OCI-LY1 (cell line): ENCODE measurements at regions not wholly inside any gene's neighbourhood (a gene's known extent, or its start where the extent isn't known, plus 50 kb on each side); places are given as distances from the start of the nearest gene placed in this dataset.

Source experiments
- H2AFZ ChIP-seq: fragments of 200-600 bp; sonication (generic), shearing (Covaris generic); 2 replicates; pipeline ENCODE4 v1.6.0; 2014; ENCODE audit warnings: antibody characterized with exemption, mild to moderate bottlenecking, low read length
- H3F3A ChIP-seq: fragments of 200-600 bp; sonication (generic), shearing (Covaris generic); 2 replicates; pipeline ENCODE4 v1.6.0; 2014; ENCODE audit warnings: mild to moderate bottlenecking, antibody characterized with exemption, low read length, moderate library complexity; ENCODE audit not compliant: insufficient read depth
- H3K27ac ChIP-seq: fragments of 200-600 bp; sonication (generic); 2 replicates; pipeline ENCODE4 v1.5.1; 2014; ENCODE audit warnings: low read length, mixed run types, mild to moderate bottlenecking, low read depth; ENCODE audit not compliant: poor library complexity, severe bottlenecking
- H3K27me3 ChIP-seq: fragments of 200-600 bp; sonication (generic); 2 replicates; pipeline ENCODE4 v1.6.0; 2014; ENCODE audit warnings: antibody characterized with exemption, mild to moderate bottlenecking, low read length, moderate library complexity; ENCODE audit not compliant: insufficient read depth
- H3K36me3 ChIP-seq: fragments of 200-600 bp; sonication (generic); 2 replicates; pipeline ENCODE4 v1.6.1; 2014; ENCODE audit warnings: mild to moderate bottlenecking, antibody characterized with exemption, low read length, moderate library complexity, mixed read lengths; ENCODE audit not compliant: insufficient read depth
- H3K4me1 ChIP-seq: fragments of 200-600 bp; sonication (generic); 2 replicates; pipeline ENCODE4 v1.5.1; 2014; ENCODE audit warnings: mild to moderate bottlenecking, low read length, moderate library complexity; ENCODE audit not compliant: insufficient read depth, severe bottlenecking
- H3K4me2 ChIP-seq: fragments of 200-600 bp; sonication (generic), shearing (Covaris generic); 2 replicates; pipeline ENCODE4 v1.6.1; 2014; ENCODE audit warnings: low read length
- H3K4me3 ChIP-seq: fragments of 200-600 bp; sonication (generic); 2 replicates; pipeline ENCODE4 v1.5.1; 2014; ENCODE audit warnings: low read length, low read depth, mild to moderate bottlenecking, mixed read lengths; ENCODE audit not compliant: poor library complexity, severe bottlenecking
- H3K79me2 ChIP-seq: fragments of 200-600 bp; shearing (Covaris generic); 2 replicates; pipeline ENCODE4 v1.6.1; 2016; ENCODE audit warnings: mixed run types, low read length, mixed read lengths; ENCODE audit not compliant: insufficient read depth
- H3K9ac ChIP-seq: fragments of 200-600 bp; sonication (generic), shearing (Covaris generic); 2 replicates; pipeline ENCODE4 v1.6.1; 2014; ENCODE audit warnings: mild to moderate bottlenecking, low read length, mixed read lengths
- H3K9me2 ChIP-seq: fragments of 200-600 bp; sonication (generic), shearing (Covaris generic); 2 replicates; pipeline ENCODE4 v1.6.1; 2014; ENCODE audit warnings: low read depth, mild to moderate bottlenecking, low read length, mixed read lengths
- H3K9me3 ChIP-seq: fragments of 200-600 bp; shearing (Covaris generic); 2 replicates; pipeline ENCODE4 v1.6.1; 2014; ENCODE audit warnings: low read length, mixed read lengths
- H4K20me1 ChIP-seq: fragments of 200-600 bp; sonication (generic), shearing (Covaris generic); 2 replicates; pipeline ENCODE4 v1.6.0; 2016; ENCODE audit warnings: mild to moderate bottlenecking, low read length; ENCODE audit not compliant: insufficient read depth
- CTCF ChIP-seq: fragments of 200-600 bp; sonication (generic), shearing (Covaris generic); IDR thresholded peaks from 2 replicates; pipeline ENCODE4 v1.5.1; 2017; ENCODE audit warnings: mild to moderate bottlenecking, antibody characterized with exemption, low read length, moderate library complexity, mixed read lengths
- EZH2 ChIP-seq: fragments of 200-600 bp; sonication (generic), shearing (Covaris generic); IDR thresholded peaks from 2 replicates; pipeline ENCODE4 v1.8.0; 2017; ENCODE audit warnings: borderline replicate concordance, mixed run types, mild to moderate bottlenecking, antibody characterized with exemption, low read length, moderate library complexity, mixed read lengths

- Histone ChIP-seq H3K4me1 (no peaks in the 10 kb centered on the region), H3K9me3 (no peaks in the 10 kb centered on the region), H3K27ac (no peak overlapping the region), H3K79me2 (no peaks in the 10 kb centered on the region), H4K20me1 (no peaks in the 10 kb centered on the region; the same call in 1 of the 2 replicates), H3K9me2 (no peaks in the 10 kb centered on the region), H3F3A (no peaks in the 10 kb centered on the region), H3K4me2 (no peak overlapping the region), H2AFZ (no peak overlapping the region), H3K36me3 (no peaks in the 10 kb centered on the region), H3K9ac (no peak overlapping the region), H3K4me3 (no peak overlapping the region), H3K27me3 (no peaks in the 10 kb centered on the region)
- TF ChIP-seq EZH2 (no peak), CTCF (no peak)
Measured at GRCh38 chr4:79034544-79034943, 95.3 kb upstream of the PAQR3 start.

- no peak overlapping the region for H3K27ac ChIP-seq
- no peaks in the 10 kb centered on the region for H3K27me3 ChIP-seq
- H3K79me2 ChIP-seq, result no peaks in the 10 kb centered on the region
- no peak overlapping the region for H3K4me3 ChIP-seq
- H2AFZ ChIP-seq, result no peak overlapping the region
- no peaks in the 10 kb centered on the region for H3K9me2 ChIP-seq
- no peaks in the 10 kb centered on the region for H3K36me3 ChIP-seq
- H3K9ac ChIP-seq, result no peak overlapping the region
- H3K4me2 ChIP-seq, result no peak overlapping the region
- no peaks in the 10 kb centered on the region for H4K20me1 ChIP-seq
- TF ChIP-seq CTCF (no peak), EZH2 (no peak)
- H3F3A ChIP-seq, result no peaks in the 10 kb centered on the region
- H3K9me3 ChIP-seq, result no peaks in the 10 kb centered on the region
- H3K4me1 ChIP-seq, result no peaks in the 10 kb centered on the region
Measured at GRCh38 chr4:79030973-79031372, 91.7 kb upstream of the PAQR3 start.

- no peak overlapping the region for H2AFZ ChIP-seq
- H3K9me2 ChIP-seq, result no peaks in the 10 kb centered on the region
- H3K9me3 ChIP-seq, result no peaks in the 10 kb centered on the region
- no peaks in the 10 kb centered on the region for H3K4me1 ChIP-seq
- no peaks in the 10 kb centered on the region for H3F3A ChIP-seq
- no peak overlapping the region for H3K4me3 ChIP-seq
- no peaks in the 10 kb centered on the region for H3K79me2 ChIP-seq
- H3K4me2 ChIP-seq, result no peak overlapping the region
- H3K9ac ChIP-seq, result no peak overlapping the region
- no peaks in the 10 kb centered on the region for H3K36me3 ChIP-seq
- no peak for TF ChIP-seq CTCF
- no peak for TF ChIP-seq EZH2
- H4K20me1 ChIP-seq, result no peaks in the 10 kb centered on the region
- no peaks in the 10 kb centered on the region for H3K27me3 ChIP-seq
- no peak overlapping the region for H3K27ac ChIP-seq
Measured at GRCh38 chr4:79027656-79028055, 88.4 kb upstream of the PAQR3 start.
